NCI-H748 treated with DMSO at 0.1 percent for 48 hours (cell line): ENCODE measurements at regions not wholly inside any gene's neighbourhood (a gene's known extent, or its start where the extent isn't known, plus 50 kb on each side); places are given as distances from the start of the nearest gene placed in this dataset.

Source experiments
- DNase-seq: peaks from one replicate; lab custom pipeline; 2025; lab: John Stamatoyannopoulos, UW

- no peak for DNase-seq
Measured at GRCh38 chr1:34270181-34270580, 93.5 kb downstream of the C1orf94 start.

- DNase-seq: no peak
Measured at GRCh38 chr1:34272152-34272551, 95.4 kb downstream of the C1orf94 start.

GRCh38 chr1:34275150-34275549 lies 98.4 kb downstream of the C1orf94 start:
- no peak for DNase-seq

- no peak for DNase-seq
Measured at GRCh38 chr1:34276606-34277005, 99.9 kb downstream of the C1orf94 start.

- no peak for DNase-seq
Measured at GRCh38 chr1:34277150-34277549, 100.4 kb downstream of the C1orf94 start.

- DNase-seq: no peak
Measured at GRCh38 chr1:34278211-34278610, 101.5 kb downstream of the C1orf94 start.

GRCh38 chr1:34279971-34280370 lies 103.3 kb downstream of the C1orf94 start:
- no peak for DNase-seq

GRCh38 chr1:34280509-34280908 lies 103.8 kb downstream of the C1orf94 start:
- no peak for DNase-seq

GRCh38 chr1:34283142-34283541 lies 106.4 kb downstream of the C1orf94 start:
- DNase-seq: no peak

- DNase-seq: no peak
Measured at GRCh38 chr1:34286511-34286910, 109.8 kb downstream of the C1orf94 start.

- DNase-seq: no peak
Measured at GRCh38 chr1:34290831-34291230, 114.1 kb downstream of the C1orf94 start.

GRCh38 chr1:34292472-34292871 lies 115.8 kb downstream of the C1orf94 start:
- no peak for DNase-seq

GRCh38 chr1:34296059-34296458 lies 119.4 kb downstream of the C1orf94 start:
- no peak for DNase-seq

GRCh38 chr1:34302798-34303197 lies 126.1 kb downstream of the C1orf94 start:
- no peak for DNase-seq

GRCh38 chr1:34303218-34303617 lies 126.5 kb downstream of the C1orf94 start:
- no peak for DNase-seq

GRCh38 chr1:34306568-34306967 lies 129.9 kb downstream of the C1orf94 start:
- DNase-seq: no peak

- DNase-seq: no peak
Measured at GRCh38 chr1:34312359-34312758, 135.7 kb downstream of the C1orf94 start.

- DNase-seq: no peak
Measured at GRCh38 chr1:34315974-34316373, 139.3 kb downstream of the C1orf94 start.

GRCh38 chr1:34316773-34317172 lies 140.1 kb downstream of the C1orf94 start:
- DNase-seq: no peak

GRCh38 chr1:34319218-34319617 lies 142.5 kb downstream of the C1orf94 start:
- no peak for DNase-seq

- DNase-seq: no peak
Measured at GRCh38 chr1:34320053-34320669, 143.5 kb downstream of the C1orf94 start.

- DNase-seq: no peak
Measured at GRCh38 chr1:34322969-34323368, 146.3 kb downstream of the C1orf94 start.

- DNase-seq: no peak
Measured at GRCh38 chr1:34324879-34325440, 148.3 kb downstream of the C1orf94 start.

- no peak for DNase-seq
Measured at GRCh38 chr1:34328281-34328799, 151.6 kb downstream of the C1orf94 start.
